Gastroesophageal sphincter (tissue), 3 donors: ENCODE measurements at regions not wholly inside any gene's neighbourhood (a gene's known extent, or its start where the extent isn't known, plus 50 kb on each side); places are given as distances from the start of the nearest gene placed in this dataset.

Source experiments
- POLR2A ChIP-seq, 2 donors: fragments of 450-650 bp; IDR thresholded peaks; one replicate each; pipeline ENCODE4 v1.6.1; 2017; ENCODE audit warnings: antibody characterized with exemption in 2 of 2, mild to moderate bottlenecking in 2 of 2, moderate library complexity in 1 of 2
- TF ChIP-seq, protein P1 (sequence below), 4 experiments: fragments of 200-600 bp in 2 of 4; fragments of 450-650 bp in 2 of 4; sonication (generic) in 1 of 4; IDR thresholded peaks; one replicate each; pipeline ENCODE4 v1.5.1; 2017 to 2019; ENCODE audit warnings: antibody characterized with exemption in 4 of 4, mild to moderate bottlenecking in 2 of 4, moderate library complexity in 2 of 4

DNA sequence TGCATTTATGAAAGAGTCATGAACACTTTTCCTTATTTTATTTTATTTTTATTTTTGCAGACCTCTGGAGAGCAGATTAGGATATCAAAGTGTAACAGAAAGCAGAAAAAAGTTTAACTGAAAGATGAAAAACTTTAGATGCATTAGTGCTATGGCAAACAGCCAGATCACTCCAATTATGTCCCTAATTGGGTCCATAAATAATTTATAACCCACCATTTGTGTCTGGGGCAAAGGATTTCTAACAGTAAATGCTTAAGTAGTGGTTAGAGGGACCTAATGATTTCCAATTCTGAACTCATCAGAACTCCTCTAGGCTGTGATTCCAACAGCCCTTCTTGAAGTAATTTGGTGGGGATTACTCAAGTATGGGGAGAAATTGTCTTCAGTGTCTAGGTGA lies 93.7 kb upstream of the PROKR2 start:
- TF ChIP-seq, protein P1, sequence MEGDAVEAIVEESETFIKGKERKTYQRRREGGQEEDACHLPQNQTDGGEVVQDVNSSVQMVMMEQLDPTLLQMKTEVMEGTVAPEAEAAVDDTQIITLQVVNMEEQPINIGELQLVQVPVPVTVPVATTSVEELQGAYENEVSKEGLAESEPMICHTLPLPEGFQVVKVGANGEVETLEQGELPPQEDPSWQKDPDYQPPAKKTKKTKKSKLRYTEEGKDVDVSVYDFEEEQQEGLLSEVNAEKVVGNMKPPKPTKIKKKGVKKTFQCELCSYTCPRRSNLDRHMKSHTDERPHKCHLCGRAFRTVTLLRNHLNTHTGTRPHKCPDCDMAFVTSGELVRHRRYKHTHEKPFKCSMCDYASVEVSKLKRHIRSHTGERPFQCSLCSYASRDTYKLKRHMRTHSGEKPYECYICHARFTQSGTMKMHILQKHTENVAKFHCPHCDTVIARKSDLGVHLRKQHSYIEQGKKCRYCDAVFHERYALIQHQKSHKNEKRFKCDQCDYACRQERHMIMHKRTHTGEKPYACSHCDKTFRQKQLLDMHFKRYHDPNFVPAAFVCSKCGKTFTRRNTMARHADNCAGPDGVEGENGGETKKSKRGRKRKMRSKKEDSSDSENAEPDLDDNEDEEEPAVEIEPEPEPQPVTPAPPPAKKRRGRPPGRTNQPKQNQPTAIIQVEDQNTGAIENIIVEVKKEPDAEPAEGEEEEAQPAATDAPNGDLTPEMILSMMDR (IDR thresholded peaks at IDR 0.05), result no peak
- no peak for TF ChIP-seq POLR2A (IDR thresholded peaks at IDR 0.05)
